ENCODE measurements at regions not wholly inside any gene's neighbourhood (a gene's known extent, or its start where the extent isn't known, plus 50 kb on each side); places are given as distances from the start of the nearest gene placed in this dataset.

GRCh38 chr10:78327778-78328591 lies 294.3 kb downstream of the RPS24 start:
- intact Hi-C loops (cut with micrococcal nuclease; ENCODE audit: unreplicated experiment), result no loop called here
- H3K27ac Mint-ChIP-seq (ENCODE audit: unreplicated experiment), result no peak overlapping the region
- H3K36me3 Mint-ChIP-seq (ENCODE audit: insufficient read depth, unreplicated experiment), result no peaks in the 10 kb centered on the region
- no peak overlapping the region for H3K4me3 Mint-ChIP-seq (ENCODE audit: low read depth, unreplicated experiment)
- H3K27me3 Mint-ChIP-seq (ENCODE audit: unreplicated experiment), result peaks cover 99% of the 10 kb centered on the region
- no peaks in the 10 kb centered on the region for H3K4me1 Mint-ChIP-seq (ENCODE audit: low read depth, unreplicated experiment)
- no peak for TF ChIP-seq CTCF (IDR thresholded peaks at IDR 0.05; ENCODE audit: unreplicated experiment)
- peaks cover 7% of the 10 kb centered on the region for H3K9me3 Mint-ChIP-seq (ENCODE audit: low read depth, unreplicated experiment)
- no peak for DNase-seq
- no TSS peak for BruUV-seq (replicated peaks)
- CTCF ChIA-PET, result no interaction called here

GRCh38 chr10:78328592-78329404 lies 295.1 kb downstream of the RPS24 start:
- CTCF ChIA-PET, result no interaction called here
- H3K27ac Mint-ChIP-seq (ENCODE audit: unreplicated experiment), result no peak overlapping the region
- no TSS peak for BruUV-seq (replicated peaks)
- H3K27me3 Mint-ChIP-seq (ENCODE audit: unreplicated experiment), result peaks cover 99% of the 10 kb centered on the region
- no peaks in the 10 kb centered on the region for H3K36me3 Mint-ChIP-seq (ENCODE audit: insufficient read depth, unreplicated experiment)
- intact Hi-C loops (cut with micrococcal nuclease; ENCODE audit: unreplicated experiment), result no loop called here
- peaks cover 7% of the 10 kb centered on the region for H3K9me3 Mint-ChIP-seq (ENCODE audit: low read depth, unreplicated experiment)
- no peak overlapping the region for H3K4me3 Mint-ChIP-seq (ENCODE audit: low read depth, unreplicated experiment)
- no peak for DNase-seq
- TF ChIP-seq CTCF (IDR thresholded peaks at IDR 0.05; ENCODE audit: unreplicated experiment), result no peak
- no peaks in the 10 kb centered on the region for H3K4me1 Mint-ChIP-seq (ENCODE audit: low read depth, unreplicated experiment)

GRCh38 chr10:78330884-78331283 lies 297.2 kb downstream of the RPS24 start:
- no peak overlapping the region for H3K4me3 Mint-ChIP-seq (ENCODE audit: low read depth, unreplicated experiment)
- peaks cover 98% of the 10 kb centered on the region for H3K27me3 Mint-ChIP-seq (ENCODE audit: unreplicated experiment)
- peaks cover 7% of the 10 kb centered on the region for H3K9me3 Mint-ChIP-seq (ENCODE audit: low read depth, unreplicated experiment)
- intact Hi-C loops (cut with micrococcal nuclease; ENCODE audit: unreplicated experiment), result no loop called here
- no peaks in the 10 kb centered on the region for H3K4me1 Mint-ChIP-seq (ENCODE audit: low read depth, unreplicated experiment)
- no peak for DNase-seq
- H3K36me3 Mint-ChIP-seq (ENCODE audit: insufficient read depth, unreplicated experiment), result no peaks in the 10 kb centered on the region
- CTCF ChIA-PET, result no interaction called here
- BruUV-seq (replicated peaks), result no TSS peak
- TF ChIP-seq CTCF (IDR thresholded peaks at IDR 0.05; ENCODE audit: unreplicated experiment), result no peak
- H3K27ac Mint-ChIP-seq (ENCODE audit: unreplicated experiment), result no peak overlapping the region

GRCh38 chr10:78331391-78331922 lies 297.8 kb downstream of the RPS24 start:
- no peak for DNase-seq
- Mint-ChIP-seq H3K36me3 (ENCODE audit: insufficient read depth, unreplicated experiment) (no peaks in the 10 kb centered on the region), H3K27me3 (ENCODE audit: unreplicated experiment) (peaks cover 98% of the 10 kb centered on the region), H3K9me3 (ENCODE audit: low read depth, unreplicated experiment) (peaks cover 4% of the 10 kb centered on the region), H3K4me3 (ENCODE audit: low read depth, unreplicated experiment) (no peak overlapping the region), H3K4me1 (ENCODE audit: low read depth, unreplicated experiment) (no peaks in the 10 kb centered on the region), H3K27ac (ENCODE audit: unreplicated experiment) (no peak overlapping the region)
- BruUV-seq (replicated peaks), result no TSS peak
- CTCF ChIA-PET, result no interaction called here
- no peak for TF ChIP-seq CTCF (IDR thresholded peaks at IDR 0.05; ENCODE audit: unreplicated experiment)
- intact Hi-C loops (cut with micrococcal nuclease; ENCODE audit: unreplicated experiment), result no loop called here
